ENCODE measurements at regions not wholly inside any gene's neighbourhood (a gene's known extent, or its start where the extent isn't known, plus 50 kb on each side); places are given as distances from the start of the nearest gene placed in this dataset.

- no peak for TF ChIP-seq POLR2A (IDR thresholded peaks at IDR 0.05)
- no peak for TF ChIP-seq EP300 (IDR thresholded peaks at IDR 0.05; ENCODE audit: low read depth)
- no peak for TF ChIP-seq CTCF (IDR thresholded peaks at IDR 0.05)
- no peak for TF ChIP-seq POLR2AphosphoS5 (IDR thresholded peaks at IDR 0.05)
- no peaks in the 10 kb centered on the region for H3K9me3 ChIP-seq
- no peaks in the 10 kb centered on the region for H3K36me3 ChIP-seq
- no peak for DNase-seq
- H3K4me3 ChIP-seq, result no peak overlapping the region
- intact Hi-C loops (cut with DNase I; ENCODE audit: low total_unique reads), result no loop called here
- no peaks in the 10 kb centered on the region for H3K27me3 ChIP-seq
- H3K4me1 ChIP-seq, result no peaks in the 10 kb centered on the region
- WGBS, 2 donors (ENCODE audit: low coverage in 1 of 2), result 67 to 87% methylated on average over 3 of the region's 3 CpGs
- in situ Hi-C loops (cut with MboI; ENCODE audit: low pct_ligation_motif_present in 1 of 4, low pct_unique_long_range_greater_than_20kb in 1 of 4, low sequenced_read_pairs in 3 of 4), result no loop called here
- no peak overlapping the region for H3K27ac ChIP-seq
Measured at GRCh38 chr4:64718091-64718490, 308.8 kb upstream of the TECRL start.

DNA sequence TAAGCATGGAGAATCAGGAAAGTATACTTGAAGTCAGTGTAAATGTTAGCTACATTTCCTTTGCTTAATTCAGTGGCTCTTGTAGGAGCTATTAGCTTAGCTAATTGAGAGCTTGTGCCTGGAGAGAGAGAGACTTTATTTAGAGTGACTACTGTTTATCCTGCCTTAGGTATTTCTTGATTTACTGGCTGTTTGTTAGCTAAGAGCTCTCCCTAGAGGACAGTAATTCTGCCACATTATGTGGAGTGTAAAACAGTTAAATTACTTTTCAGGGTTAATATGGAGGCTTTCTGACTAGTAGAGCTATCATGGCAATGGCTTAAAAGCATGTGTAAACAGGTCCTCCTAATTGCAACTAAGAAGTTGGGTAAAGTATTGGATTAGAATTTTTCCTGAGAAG is 306.5 kb upstream of the TECRL start:
- no peaks in the 10 kb centered on the region for H3K9me3 ChIP-seq
- in situ Hi-C loops (cut with MboI; ENCODE audit: low pct_ligation_motif_present in 1 of 4, low pct_unique_long_range_greater_than_20kb in 1 of 4, low sequenced_read_pairs in 3 of 4) (no loop called here), intact Hi-C loops (cut with DNase I; ENCODE audit: low total_unique reads) (no loop called here)
- no peak for DNase-seq
- H3K36me3 ChIP-seq, result no peaks in the 10 kb centered on the region
- no peaks in the 10 kb centered on the region for H3K27me3 ChIP-seq
- H3K4me1 ChIP-seq, result no peaks in the 10 kb centered on the region
- H3K4me3 ChIP-seq, result no peak overlapping the region
- no peak overlapping the region for H3K27ac ChIP-seq
- TF ChIP-seq CTCF (IDR thresholded peaks at IDR 0.05), result no peak
- no peak for TF ChIP-seq POLR2A (IDR thresholded peaks at IDR 0.05)
- TF ChIP-seq POLR2AphosphoS5 (IDR thresholded peaks at IDR 0.05), result no peak
- no peak for TF ChIP-seq EP300 (IDR thresholded peaks at IDR 0.05; ENCODE audit: low read depth)

GRCh38 chr4:64713256-64713840 is 304.1 kb upstream of the TECRL start:
- no peak for DNase-seq
- intact Hi-C loops (cut with DNase I; ENCODE audit: low total_unique reads) (no loop called here), in situ Hi-C loops (cut with MboI; ENCODE audit: low pct_ligation_motif_present in 1 of 4, low pct_unique_long_range_greater_than_20kb in 1 of 4, low sequenced_read_pairs in 3 of 4) (no loop called here)

GRCh38 chr4:64712590-64712989 is 303.3 kb upstream of the TECRL start:
- Histone ChIP-seq H3K27ac (no peak overlapping the region), H3K27me3 (no peaks in the 10 kb centered on the region), H3K36me3 (no peaks in the 10 kb centered on the region), H3K9me3 (no peaks in the 10 kb centered on the region), H3K4me3 (no peak overlapping the region), H3K4me1 (no peaks in the 10 kb centered on the region)
- no peak for DNase-seq
- no peak for TF ChIP-seq POLR2AphosphoS5 (IDR thresholded peaks at IDR 0.05)
- no peak for TF ChIP-seq CTCF (IDR thresholded peaks at IDR 0.05)
- no peak for TF ChIP-seq EP300 (IDR thresholded peaks at IDR 0.05; ENCODE audit: low read depth)
- no peak for TF ChIP-seq POLR2A (IDR thresholded peaks at IDR 0.05)
- in situ Hi-C loops (cut with MboI; ENCODE audit: low pct_ligation_motif_present in 1 of 4, low pct_unique_long_range_greater_than_20kb in 1 of 4, low sequenced_read_pairs in 3 of 4) (no loop called here), intact Hi-C loops (cut with DNase I; ENCODE audit: low total_unique reads) (no loop called here)
- 61 to 81% methylated on average over 4 to 8 of the region's 8 CpGs for WGBS, 2 donors (ENCODE audit: low coverage in 1 of 2)

More at GRCh38 chr4:64713256-64713840, 304.1 kb upstream of the TECRL start:
- Histone ChIP-seq H3K9me3 (no peaks in the 10 kb centered on the region), H3K36me3 (no peaks in the 10 kb centered on the region), H3K27ac (no peak overlapping the region), H3K4me3 (no peak overlapping the region), H3K27me3 (no peaks in the 10 kb centered on the region), H3K4me1 (no peaks in the 10 kb centered on the region)
- 0 to 3% methylated on average over 2 of the region's 2 CpGs for WGBS, 2 donors (ENCODE audit: low coverage in 1 of 2)
- no peak for TF ChIP-seq POLR2A (IDR thresholded peaks at IDR 0.05)
- peak; percentile 30 to 56 (median 36) for TF ChIP-seq CTCF (IDR thresholded peaks at IDR 0.05)
- no peak for TF ChIP-seq POLR2AphosphoS5 (IDR thresholded peaks at IDR 0.05)

Measured in transverse colon (tissue), 4 donors.